GM19463 (cell line): ENCODE measurements at regions not wholly inside any gene's neighbourhood (a gene's known extent, or its start where the extent isn't known, plus 50 kb on each side); places are given as distances from the start of the nearest gene placed in this dataset.

Experiments used
- ATAC-seq: cut with Tn5 transposase; IDR thresholded peaks from one replicate; pipeline ENCODE4 v1.9.1; 2021; ENCODE audit warnings: mild to moderate bottlenecking, moderate library complexity; ENCODE audit not compliant: unreplicated experiment

DNA sequence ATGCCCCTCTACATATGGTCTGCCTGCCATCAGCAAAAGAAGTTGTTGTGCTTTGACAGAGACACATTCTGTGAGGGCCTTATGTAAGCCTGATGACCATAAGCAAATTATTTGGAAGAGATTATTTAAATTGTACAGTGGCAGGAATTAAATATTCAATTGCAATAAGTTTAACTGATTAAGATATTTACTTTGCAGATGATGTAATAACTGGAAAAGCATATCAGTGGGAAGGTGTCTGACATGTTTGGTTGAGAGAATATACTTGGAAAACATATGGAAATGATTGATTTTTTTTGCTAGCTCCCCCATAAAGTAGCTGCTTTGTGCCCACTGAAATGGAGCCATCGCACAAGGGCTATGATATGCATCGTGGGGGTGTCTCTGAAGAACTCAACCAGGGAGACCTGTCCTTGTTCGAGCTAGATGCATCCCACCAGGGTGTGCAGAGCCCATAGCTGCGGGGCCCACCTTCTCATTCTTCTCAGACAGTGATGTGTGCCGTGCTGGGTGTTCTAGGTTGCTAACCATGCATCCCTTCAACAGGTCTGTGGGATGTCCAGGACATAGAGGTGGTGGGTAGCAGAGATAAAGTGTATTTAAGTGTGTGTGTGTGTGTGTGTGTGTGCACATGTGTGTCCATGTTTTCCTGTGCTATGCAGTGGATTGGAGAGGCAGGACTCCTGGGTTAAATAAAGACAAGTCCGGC lies 90.4 kb upstream of the PARD3B start:
- ATAC-seq: no peak

DNA sequence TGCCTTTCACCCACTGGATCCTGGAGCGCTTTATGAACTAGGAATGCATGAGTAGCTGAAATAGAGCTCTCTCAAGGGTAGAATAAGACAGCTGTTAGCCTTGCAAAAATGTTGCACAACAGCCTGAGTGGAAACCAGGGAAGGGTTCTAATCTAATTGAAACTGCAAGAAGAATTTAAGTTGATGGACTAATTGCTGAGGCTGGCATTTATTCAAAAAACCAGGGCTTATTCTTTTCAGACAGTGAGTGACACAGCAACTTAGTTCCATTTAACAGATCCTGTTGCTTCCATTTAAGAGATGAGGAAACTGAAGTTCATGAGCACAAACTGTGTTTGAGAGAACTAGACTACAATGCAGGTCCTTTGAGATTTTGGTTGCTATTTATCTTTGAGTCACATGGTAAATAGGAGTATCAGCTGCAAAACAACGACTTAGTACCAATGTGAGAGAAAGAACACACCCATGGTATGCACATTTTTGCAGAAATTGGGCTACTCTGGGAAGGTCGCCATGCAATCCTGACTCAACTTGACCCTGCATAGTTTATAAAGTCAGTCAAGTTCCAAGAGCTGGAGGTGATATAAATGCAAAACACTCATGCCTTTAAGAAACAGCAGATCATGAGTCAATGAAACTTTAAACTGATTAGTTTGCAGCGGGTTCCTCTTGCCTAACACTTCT lies 76.4 kb upstream of the PARD3B start:
- no peak for ATAC-seq

DNA sequence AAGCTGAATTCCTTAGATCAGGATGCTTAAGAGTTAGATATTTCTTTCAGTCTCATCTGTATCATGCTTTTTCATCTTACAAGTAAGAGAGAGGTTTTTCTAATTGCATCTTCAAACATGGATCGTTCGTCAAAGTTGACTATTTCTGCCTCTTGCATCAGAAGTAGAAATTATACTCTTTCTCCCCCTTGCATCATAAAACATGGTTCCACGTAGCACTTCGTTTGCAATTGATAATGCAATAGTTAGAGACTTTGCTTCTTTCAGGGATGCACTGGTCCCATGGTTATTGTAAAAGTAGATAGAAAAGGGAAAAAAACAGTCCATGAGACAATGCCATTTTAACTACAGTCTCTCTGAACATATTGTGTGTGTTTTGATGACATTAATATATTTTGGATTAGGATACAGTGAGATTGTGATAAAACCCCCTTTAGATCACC lies 75.1 kb upstream of the PARD3B start:
- ATAC-seq: no peak

DNA sequence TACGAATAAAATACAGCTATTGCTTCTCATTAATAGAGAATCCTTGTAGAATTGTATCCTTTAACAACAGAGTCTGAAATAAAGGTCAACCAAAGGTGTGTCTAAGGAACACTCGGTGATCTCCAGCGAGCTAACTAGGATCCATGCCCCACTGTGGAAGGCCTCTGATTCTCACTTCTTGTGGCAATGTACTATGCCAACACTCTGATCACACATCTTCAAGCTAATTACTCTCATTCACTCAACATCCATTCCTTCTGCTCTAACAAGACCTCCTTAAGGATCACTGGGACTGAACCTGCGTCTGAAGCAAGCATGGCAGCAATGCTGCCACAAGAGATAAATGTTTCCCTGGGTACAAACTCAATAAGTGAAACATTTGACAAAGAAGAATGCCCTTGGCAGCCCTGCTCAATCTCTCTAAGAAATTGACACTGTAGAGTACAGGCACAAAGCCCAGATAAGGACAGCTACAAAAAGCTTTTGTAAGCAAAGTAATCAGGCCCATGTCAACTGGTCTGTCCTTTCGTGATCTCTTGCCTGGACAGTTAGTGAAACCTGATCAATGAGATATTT lies 74.6 kb upstream of the PARD3B start:
- no peak for ATAC-seq

DNA sequence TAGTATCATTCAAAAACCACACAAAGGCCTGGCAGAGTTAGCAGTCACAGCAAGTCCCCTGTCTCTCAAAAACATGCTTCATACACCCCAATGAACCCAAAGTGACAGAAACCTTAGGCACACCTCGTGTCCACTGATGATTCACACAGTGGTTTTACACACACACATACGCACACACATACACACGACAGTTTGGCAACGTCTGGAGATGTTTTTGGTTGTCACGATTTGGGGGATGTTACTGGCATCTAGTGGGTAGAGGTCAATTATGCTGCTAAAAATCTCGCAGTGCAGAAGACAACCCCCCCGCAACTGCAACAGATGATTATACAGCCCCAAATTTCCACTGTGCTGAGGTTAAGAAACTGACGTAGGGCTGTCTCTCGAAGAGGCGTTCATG lies 72.9 kb upstream of the PARD3B start:
- no peak for ATAC-seq

DNA sequence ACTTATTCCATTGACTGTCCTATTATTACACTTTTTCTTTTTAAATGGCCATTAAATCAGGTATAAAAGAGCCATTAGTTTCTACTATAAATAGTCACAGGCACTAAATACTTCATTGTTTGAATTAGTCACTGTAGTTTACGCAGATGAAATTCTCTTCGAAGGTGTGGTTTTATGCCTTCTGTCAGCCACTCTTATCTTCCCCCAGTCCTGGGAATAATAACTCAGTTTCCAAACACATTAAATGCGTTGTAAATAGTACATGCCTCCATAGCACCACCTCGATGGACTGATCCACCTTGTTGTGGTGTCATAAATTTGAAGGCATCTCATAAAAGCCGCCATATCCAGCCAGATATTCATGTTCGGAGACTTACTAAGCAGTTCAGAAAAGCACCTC lies 72.1 kb upstream of the PARD3B start:
- no peak for ATAC-seq

DNA sequence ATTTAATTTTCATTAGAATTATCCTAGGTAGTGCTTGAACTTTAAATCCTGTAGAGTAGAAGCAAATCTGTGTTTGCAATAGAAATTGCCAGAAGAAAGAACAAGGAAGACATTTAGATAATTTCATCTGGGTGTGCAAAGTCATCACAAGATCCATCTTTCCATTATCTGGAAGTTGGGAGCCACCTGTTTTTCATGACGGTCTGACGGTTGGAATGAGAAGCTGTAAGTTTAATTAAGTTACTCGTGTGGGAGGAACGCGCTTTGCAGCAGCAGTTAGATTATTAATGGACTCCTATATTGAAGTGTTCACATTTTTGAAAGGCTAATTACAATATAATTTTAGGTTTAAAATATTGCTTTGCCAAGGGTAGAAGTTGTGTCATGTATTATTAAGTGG lies 69.9 kb upstream of the PARD3B start:
- no peak for ATAC-seq

DNA sequence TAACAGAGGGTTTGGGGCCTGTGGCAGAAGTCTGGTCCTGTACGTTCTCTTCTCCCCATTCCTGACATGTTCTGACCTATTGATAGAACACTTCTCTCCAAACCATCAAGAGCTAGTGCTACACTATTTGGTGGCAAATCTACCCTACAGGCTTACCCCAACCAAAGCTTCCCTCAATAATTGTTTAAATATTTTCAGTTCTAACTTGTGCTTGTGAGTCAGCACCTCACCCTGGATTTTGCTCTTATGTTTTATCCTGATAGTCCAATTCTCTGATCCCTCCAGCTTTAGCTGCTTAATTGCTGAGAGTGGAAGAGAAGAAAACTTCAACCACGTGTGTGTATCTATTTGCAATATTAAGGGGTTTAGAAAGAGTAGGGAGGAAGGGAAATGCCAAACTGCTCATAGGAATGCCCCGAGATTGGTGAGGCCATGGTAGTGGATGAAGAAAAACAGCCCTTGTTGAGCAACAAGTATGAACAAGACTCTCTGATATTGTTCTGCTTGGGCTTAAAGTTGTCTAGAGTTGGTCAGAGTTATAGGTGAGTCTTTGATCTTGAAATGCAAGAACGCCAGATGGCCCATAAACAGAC lies 67.8 kb upstream of the PARD3B start:
- no peak for ATAC-seq

DNA sequence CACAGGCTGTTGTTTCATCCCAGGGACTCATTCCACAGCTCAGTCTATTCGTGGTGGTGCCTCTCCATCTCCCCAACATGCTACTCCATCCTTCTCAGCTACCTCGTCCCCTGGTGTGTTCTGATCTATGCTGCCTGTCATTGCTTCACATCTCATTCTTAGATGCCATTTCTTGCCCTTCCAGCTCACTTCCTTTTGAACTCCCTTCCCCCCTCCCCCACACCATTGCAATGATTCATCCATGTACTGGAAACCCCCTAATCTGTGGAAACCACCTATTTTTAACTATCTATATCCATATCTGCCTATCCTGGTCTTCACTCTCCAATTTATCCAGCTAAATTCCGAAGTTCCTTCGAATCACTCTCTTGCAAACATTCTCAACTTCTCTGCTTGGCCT lies 65.7 kb upstream of the PARD3B start:
- no peak for ATAC-seq

DNA sequence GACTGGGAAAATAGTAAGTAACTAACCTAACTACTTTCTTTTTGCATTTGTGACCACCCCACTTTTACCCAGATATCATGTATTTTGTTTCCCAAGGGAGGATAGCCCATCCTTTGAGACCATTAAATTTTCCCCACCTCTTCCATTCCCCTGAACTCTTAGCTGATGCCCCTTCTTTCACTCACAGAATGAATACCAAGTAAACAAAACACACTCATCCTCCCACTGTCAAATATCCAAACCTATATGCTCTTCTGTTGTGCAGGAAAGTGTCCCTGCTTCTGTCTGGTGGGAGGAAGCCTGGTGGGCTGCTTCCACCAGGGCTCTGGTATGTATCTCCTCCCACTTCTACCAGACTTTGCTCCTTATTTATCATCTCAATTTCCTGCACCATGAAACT lies 64.6 kb upstream of the PARD3B start:
- ATAC-seq: no peak

DNA sequence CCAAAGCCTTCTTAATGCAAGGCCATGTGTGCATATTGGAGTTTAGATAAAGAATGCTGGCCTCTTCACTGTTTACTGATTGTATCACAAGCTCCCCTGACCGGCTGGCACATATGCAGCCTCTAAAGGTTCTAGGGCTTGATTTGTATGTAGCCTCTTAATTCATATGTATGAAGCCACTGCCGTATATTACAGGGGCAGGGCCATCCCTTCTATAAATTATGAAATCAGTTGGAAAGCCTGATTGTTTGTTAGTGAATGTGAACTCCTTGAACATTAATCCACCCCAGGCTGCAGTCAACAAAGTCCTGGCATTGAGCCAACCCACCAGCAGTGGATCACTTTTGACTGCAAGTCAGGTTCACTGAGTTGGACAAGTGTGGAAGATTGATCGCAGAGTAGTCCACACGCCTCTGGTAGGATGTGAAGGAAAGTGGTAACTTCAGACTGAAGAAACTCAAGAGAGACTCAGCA lies 61.6 kb upstream of the PARD3B start:
- no peak for ATAC-seq

DNA sequence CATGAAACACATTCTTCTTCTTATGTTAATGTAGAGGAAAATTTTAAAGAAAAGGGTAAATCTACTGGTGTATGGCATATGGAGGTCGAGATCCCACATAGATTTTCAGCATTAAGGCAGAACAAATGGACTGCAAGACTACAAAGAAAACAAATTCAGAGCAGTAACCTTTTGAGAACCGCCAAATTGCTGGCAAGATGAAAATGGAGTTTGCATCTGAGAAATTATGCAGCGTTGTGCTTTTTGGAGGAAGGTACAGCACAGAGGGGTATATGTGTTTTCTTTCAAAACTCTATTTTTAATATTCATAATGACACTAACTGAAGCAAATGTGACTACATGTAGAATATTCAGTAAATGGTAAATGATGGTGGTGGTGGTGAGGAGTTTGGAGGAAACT lies 59.0 kb upstream of the PARD3B start:
- no peak for ATAC-seq

DNA sequence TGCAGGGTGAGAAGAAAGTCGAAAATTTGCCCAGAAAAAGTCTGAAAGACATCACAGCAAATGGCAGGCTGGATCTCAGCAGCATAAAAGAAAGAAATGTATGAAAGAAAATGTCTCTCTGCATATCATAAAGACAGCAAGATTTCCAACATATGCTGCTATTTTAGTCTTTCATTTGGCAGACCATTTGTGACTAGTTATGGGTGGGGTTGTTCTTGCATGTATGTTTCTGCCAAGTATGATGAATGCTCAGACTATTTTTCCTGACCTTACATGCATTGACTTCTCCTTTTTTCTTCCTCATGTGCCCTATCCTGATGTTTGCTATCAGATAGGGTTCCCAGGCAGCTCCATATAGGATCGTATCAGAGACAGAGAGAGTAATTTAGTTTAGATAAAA lies 58.5 kb upstream of the PARD3B start:
- no peak for ATAC-seq

DNA sequence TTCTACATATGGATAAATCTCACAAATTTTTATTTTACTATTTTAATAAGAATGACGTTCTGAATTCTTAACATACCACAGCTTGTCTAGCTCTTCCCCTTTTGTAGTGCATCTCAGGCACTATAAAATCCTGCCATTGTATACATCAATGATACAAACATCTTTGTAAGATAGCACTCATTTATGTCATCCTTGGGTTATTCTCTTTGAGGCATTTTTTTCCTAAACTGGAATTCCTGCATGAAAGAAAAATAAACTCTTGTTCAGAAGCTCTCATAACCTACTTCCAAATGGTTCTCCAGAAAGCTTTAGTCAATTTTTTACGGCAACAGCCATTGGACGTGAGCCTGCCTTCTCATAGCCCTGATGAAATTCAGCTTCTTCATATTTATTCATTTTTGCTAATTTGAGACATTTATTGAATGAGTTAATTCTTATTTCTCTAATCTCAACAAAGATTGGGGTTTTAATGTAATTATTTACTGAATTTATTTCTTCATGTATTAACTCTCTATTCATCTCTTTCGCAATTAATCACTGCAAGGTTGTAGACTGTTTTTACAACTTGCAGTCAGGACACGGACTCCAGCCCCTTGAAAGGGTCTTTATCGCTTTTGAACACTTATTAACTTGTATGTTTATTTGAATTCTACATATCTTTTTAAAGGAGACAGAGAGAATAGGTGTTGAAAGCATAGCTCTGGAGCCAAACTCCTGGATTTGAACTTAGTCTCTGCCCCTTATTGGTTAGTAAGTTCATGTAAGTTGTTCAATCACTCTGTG lies 57.6 kb upstream of the PARD3B start:
- no peak for ATAC-seq

DNA sequence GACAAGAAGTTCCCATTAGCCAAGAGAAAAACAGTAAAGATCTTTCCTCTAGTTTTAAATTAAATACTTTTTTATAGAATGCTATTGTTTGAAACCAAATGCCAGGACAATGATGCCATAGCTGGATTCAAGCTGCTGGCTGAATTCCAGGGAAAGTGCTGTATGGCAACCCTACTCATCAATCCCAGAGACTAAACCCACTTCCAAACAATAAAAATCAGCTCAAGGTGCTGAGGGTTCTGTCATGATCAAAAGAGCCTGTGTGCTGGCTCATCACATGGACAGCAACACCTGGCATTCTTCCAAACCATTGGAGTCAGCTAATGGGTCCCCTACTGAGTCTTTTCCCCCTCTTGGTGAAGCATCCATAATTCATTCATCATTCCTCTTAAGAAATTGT lies 53.7 kb upstream of the PARD3B start:
- no peak for ATAC-seq

DNA sequence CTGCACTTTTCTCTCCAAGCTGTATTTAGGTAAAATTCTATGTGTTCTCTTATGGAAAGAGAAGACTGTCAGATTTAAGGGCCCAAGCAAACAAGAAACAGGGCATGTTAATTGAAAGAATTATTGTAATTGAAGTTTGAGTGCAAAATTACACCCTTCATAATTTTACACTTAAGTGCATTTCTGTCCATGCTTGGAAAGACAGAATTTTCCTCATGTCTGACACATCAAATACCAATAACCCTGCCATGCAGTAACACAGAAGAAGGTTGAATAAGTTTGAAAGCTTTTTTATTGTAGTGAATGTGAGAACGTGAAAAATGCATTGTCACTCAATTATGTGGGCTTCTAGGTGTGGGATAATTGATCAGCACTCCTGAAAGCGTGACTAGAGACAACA lies 52.9 kb upstream of the PARD3B start:
- ATAC-seq: no peak

DNA sequence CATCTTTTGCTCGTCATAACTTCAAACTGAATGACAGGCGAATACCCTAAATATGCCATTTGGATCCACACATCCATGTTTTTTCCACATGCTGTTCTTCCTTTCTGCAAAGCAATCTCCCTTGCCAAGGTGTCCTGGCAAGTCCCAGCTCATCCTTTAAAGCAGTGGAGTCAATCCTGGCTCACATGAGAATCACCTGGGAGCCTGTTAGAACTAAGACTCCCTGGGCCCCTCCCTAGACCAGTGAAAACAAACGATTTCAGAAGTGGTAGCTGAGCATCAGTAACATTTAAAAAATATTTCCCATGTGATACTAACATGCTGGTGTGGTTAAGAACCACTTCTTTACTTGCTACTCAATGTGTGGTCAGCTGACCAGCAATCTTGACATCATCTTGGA lies 50.6 kb upstream of the PARD3B start:
- no peak for ATAC-seq

DNA sequence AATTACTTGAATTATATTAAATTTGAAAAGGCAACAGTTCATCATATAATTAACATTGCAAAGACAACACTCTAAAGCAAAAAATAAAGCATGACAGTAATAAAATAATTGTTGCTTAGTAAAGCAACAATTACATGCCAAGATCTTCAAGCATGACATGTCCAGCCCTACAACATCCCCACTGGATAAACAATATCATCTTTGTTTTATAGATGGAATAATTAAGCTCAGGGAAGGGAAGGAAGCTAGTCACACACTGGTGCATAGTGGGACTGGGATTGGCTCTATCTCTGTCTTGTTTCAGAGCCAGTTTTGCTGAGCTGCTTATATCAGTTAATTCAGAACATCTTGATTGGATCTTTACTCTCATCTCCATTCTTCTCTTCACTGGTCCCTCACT lies 49.9 kb upstream of the PARD3B start:
- ATAC-seq: no peak
